ENCODE measurements at regions not wholly inside any gene's neighbourhood (a gene's known extent, or its start where the extent isn't known, plus 50 kb on each side); places are given as distances from the start of the nearest gene placed in this dataset.
"Not testable (repeated sequence)": the region's sequence is repeated elsewhere in the genome, so short reads cannot be mapped to it uniquely, and the experiment has no call there.

DNA sequence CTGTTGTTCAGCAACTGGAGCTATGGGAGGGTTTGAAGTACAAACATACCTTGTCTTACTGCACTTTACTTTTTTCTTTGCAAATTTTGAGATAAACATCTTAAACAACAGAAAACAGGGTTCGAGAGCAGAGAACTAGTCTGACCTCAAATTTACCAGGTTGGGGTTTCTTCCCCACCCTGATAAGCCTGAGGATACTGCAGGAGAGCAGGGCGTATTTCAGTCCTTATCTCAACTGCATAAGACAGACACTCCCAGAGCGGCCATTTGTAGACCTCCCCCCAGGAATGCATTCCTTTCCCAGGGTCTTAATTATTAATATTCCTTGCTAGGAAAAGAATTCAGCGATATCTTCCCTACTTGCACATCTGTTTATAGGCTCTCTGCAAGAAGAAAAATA is 242.1 kb upstream of the DDHD1 start:
- DNase-seq (ENCODE audit: low spot score); H3K27me3 Mint-ChIP-seq (ENCODE audit: insufficient read depth); H3K4me1 Mint-ChIP-seq (ENCODE audit: low read depth); H3K27ac Mint-ChIP-seq; intact Hi-C loops (cut with micrococcal nuclease); H3K36me3 Mint-ChIP-seq (ENCODE audit: low read depth); H3K4me3 Mint-ChIP-seq: not testable (repeated sequence)
- peaks cover 23% of the 10 kb centered on the region for H3K9me3 Mint-ChIP-seq

DNA sequence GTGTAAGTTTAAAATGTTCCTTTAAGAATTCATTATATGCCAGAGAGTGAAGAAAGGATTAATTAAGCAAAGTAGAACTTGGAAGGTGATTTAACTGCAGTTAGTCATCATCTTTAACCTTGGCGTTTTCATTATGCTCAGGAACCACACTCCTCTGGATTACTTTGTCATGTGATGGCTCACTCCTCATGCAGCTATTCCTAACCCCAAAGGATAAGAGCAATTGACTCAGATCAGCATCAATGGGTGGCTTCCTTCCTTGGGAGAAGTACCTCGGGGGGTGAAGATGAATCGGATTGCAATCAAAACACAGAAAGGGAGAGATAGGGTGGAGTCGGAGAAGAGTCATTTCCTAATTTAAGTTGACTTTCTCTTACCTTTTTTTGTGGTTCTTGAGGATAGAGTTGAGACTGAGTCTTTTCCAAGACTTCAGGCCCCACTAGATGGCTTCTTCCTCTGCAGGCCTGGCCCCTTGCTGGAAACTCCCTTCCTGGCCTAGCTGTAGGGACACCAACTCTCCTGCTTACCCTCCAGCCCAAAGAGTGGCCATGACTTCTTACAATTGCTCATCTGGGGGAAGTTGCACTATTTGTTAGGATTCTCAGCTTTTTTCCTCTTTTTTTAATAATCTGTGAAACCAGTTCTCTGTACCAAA is 238.6 kb upstream of the DDHD1 start:
- peaks cover 22% of the 10 kb centered on the region for H3K9me3 Mint-ChIP-seq
- intact Hi-C loops (cut with micrococcal nuclease) = no loop called here
- no peaks in the 10 kb centered on the region for H3K36me3 Mint-ChIP-seq (ENCODE audit: low read depth)
- H3K27me3 Mint-ChIP-seq (ENCODE audit: insufficient read depth) = no peaks in the 10 kb centered on the region
- H3K27ac Mint-ChIP-seq = no peak overlapping the region
- H3K4me3 Mint-ChIP-seq = no peak overlapping the region
- H3K4me1 Mint-ChIP-seq (ENCODE audit: low read depth) = no peaks in the 10 kb centered on the region
- no peak for DNase-seq (ENCODE audit: low spot score)

DNA sequence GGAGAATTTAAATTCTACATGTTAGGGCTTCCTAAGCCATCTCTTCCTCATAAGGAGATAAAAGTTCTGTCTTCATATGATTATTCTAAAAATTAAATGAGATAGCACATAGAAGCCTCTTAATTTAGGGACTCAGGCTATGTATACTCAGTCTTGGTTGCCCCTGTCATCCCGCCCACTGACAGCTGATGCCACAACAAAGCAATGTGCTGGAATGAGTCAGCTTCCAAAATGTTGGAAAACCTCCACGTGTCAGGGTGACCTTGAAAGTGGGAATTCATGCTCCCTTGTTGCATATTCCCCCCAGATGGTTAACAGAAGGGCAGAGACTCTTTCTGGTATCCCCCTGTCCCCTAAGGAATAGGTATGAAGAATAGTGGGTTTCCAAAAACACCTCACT is 238.0 kb upstream of the DDHD1 start:
- Mint-ChIP-seq H3K27me3 (ENCODE audit: insufficient read depth) (no peaks in the 10 kb centered on the region), H3K36me3 (ENCODE audit: low read depth) (no peaks in the 10 kb centered on the region), H3K9me3 (peaks cover 16% of the 10 kb centered on the region), H3K4me3 (no peak overlapping the region), H3K4me1 (ENCODE audit: low read depth) (no peaks in the 10 kb centered on the region), H3K27ac (no peak overlapping the region)
- intact Hi-C loops (cut with micrococcal nuclease) = no loop called here
- no peak for DNase-seq (ENCODE audit: low spot score)

DNA sequence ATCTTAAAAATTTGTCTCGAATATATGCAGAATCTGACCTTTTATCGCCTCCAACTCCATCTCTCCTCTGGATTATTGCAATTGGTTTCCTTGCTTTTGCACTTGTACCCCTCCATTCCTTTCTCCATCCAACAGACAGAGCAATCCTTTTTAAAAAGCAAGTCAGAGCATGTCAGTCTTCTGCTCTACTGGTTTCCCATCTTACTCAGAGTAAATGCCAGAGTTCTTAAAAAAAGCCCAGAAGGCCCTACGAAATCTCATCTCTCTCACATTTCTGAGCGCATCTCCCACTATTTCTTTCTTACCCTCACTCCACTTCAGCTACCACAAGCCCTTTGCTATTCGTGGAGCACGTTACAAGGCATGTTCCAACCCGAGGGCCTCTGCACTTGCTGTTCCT is 236.9 kb upstream of the DDHD1 start:
- Mint-ChIP-seq H3K4me1 (ENCODE audit: low read depth) (no peaks in the 10 kb centered on the region), H3K36me3 (ENCODE audit: low read depth) (no peaks in the 10 kb centered on the region), H3K4me3 (no peak overlapping the region), H3K27me3 (ENCODE audit: insufficient read depth) (no peaks in the 10 kb centered on the region), H3K27ac (no peak overlapping the region), H3K9me3 (peaks cover 10% of the 10 kb centered on the region)
- DNase-seq (ENCODE audit: low spot score) = no peak
- intact Hi-C loops (cut with micrococcal nuclease) = no loop called here

DNA sequence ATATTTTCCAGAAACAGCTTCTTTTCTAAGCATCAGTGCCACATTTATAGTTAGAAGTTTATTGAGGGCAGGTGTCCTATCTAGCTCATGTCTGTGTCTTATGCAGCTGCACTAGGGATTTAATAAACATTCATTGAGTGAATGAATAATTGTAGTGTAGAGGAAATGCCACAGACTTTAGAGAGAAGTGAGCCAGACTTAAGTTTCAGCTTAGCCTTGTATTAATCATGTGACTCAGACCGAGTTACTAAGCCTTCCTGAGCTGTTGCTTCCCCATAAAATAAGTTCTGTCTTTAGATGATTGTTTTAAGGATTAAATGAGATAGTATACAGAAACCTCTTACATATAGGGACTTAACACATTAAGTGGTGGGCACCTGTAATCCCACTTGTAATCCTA is 236.1 kb upstream of the DDHD1 start:
- Mint-ChIP-seq H3K4me3 (no peak overlapping the region), H3K36me3 (ENCODE audit: low read depth) (no peaks in the 10 kb centered on the region), H3K27me3 (ENCODE audit: insufficient read depth) (no peaks in the 10 kb centered on the region), H3K4me1 (ENCODE audit: low read depth) (no peaks in the 10 kb centered on the region), H3K9me3 (peaks cover 5% of the 10 kb centered on the region), H3K27ac (no peak overlapping the region)
- intact Hi-C loops (cut with micrococcal nuclease) = no loop called here
- DNase-seq (ENCODE audit: low spot score) = no peak

DNA sequence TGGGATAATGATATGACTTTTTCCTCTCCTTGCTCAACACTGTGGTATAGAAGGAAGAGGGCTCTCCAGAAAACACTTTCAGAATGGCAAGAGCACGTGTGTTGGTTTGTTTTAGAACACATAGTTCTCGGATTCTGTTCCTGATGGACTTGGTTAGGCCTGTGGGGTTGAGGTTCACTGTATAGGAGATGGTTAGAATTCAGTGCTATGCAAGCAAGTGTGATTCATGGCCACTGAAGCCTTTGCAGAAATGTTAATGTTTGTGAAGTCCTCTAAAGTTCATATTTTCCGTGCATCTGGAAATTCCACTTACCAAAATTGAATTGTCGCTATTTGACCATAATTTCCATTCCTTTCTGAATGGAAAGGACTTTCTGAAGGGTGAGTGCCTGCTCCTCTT is 233.2 kb upstream of the DDHD1 start:
- no peak overlapping the region for H3K27ac Mint-ChIP-seq
- no peak overlapping the region for H3K4me3 Mint-ChIP-seq
- no peaks in the 10 kb centered on the region for H3K9me3 Mint-ChIP-seq
- H3K27me3 Mint-ChIP-seq (ENCODE audit: insufficient read depth) = no peaks in the 10 kb centered on the region
- DNase-seq (ENCODE audit: low spot score) = no peak
- H3K36me3 Mint-ChIP-seq (ENCODE audit: low read depth) = no peaks in the 10 kb centered on the region
- H3K4me1 Mint-ChIP-seq (ENCODE audit: low read depth) = no peaks in the 10 kb centered on the region
- intact Hi-C loops (cut with micrococcal nuclease) = no loop called here

DNA sequence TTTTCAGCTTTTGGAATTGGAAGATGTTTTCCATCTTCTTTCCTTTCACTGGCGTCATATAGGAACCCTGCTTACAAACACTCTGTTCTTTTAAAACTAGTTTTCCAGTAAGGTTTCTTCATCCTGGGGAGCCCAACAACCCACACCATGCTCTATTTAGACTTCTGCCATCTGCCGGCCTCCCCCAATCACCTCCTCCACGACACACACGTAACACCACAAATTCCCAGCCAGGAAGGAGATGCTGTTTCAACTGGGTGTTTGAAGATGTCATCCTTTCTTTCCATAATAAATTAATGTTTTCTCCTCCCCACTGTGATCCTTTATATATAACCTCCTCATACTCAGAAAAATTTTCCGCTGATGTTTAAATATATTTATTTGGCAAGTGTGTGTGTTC is 231.4 kb upstream of the DDHD1 start:
- Mint-ChIP-seq H3K9me3 (no peaks in the 10 kb centered on the region), H3K4me3 (no peak overlapping the region), H3K4me1 (ENCODE audit: low read depth) (no peaks in the 10 kb centered on the region), H3K36me3 (ENCODE audit: low read depth) (no peaks in the 10 kb centered on the region), H3K27me3 (ENCODE audit: insufficient read depth) (no peaks in the 10 kb centered on the region), H3K27ac (no peak overlapping the region)
- no peak for DNase-seq (ENCODE audit: low spot score)
- intact Hi-C loops (cut with micrococcal nuclease) = no loop called here

DNA sequence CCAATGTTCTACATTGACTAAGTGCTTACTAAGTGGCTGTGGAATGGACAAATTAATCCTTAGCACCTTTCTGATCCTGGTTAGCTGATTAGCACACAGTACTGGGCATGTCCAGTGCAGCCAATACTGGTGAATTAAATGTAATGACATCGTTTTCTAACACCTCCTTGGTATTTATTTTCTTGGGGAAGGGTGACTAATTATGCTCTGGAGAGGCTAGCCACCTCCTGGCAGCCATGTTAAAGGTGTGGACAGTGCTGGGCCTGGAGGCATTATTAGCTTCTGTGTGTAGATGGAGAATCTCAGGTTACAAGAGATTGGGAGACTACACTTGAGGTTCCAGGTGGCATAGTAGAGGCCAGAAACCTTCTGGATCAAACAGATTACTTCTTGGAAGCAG is 230.9 kb upstream of the DDHD1 start:
- H3K4me1 Mint-ChIP-seq (ENCODE audit: low read depth) = no peaks in the 10 kb centered on the region
- H3K4me3 Mint-ChIP-seq = no peak overlapping the region
- no peaks in the 10 kb centered on the region for H3K27me3 Mint-ChIP-seq (ENCODE audit: insufficient read depth)
- intact Hi-C loops (cut with micrococcal nuclease) = no loop called here
- no peaks in the 10 kb centered on the region for H3K9me3 Mint-ChIP-seq
- H3K27ac Mint-ChIP-seq = no peak overlapping the region
- no peak for DNase-seq (ENCODE audit: low spot score)
- no peaks in the 10 kb centered on the region for H3K36me3 Mint-ChIP-seq (ENCODE audit: low read depth)

DNA sequence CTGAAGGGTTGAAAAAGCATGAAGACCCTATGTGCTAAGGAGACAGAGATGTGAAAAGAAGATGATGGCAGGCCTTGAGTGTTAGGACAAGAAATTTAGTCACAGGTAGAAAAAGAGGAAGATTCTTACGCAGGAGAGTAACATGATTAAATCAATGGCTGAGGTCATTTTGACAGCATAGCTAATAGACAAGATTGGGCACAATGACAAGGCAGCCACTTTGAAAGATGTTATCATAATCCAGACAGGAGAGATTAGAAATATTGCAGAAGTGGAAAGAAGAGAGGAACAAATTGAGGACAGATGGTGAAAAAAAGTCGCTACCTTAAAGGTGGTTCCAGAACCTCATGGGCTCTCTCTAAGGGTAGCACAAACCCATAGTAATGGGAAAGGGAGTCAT is 228.8 kb upstream of the DDHD1 start:
- Mint-ChIP-seq H3K9me3 (no peaks in the 10 kb centered on the region), H3K36me3 (ENCODE audit: low read depth) (no peaks in the 10 kb centered on the region), H3K4me1 (ENCODE audit: low read depth) (no peaks in the 10 kb centered on the region), H3K27ac (no peak overlapping the region), H3K4me3 (no peak overlapping the region), H3K27me3 (ENCODE audit: insufficient read depth) (no peaks in the 10 kb centered on the region)
- DNase-seq (ENCODE audit: low spot score) = no peak
- intact Hi-C loops (cut with micrococcal nuclease) = no loop called here

DNA sequence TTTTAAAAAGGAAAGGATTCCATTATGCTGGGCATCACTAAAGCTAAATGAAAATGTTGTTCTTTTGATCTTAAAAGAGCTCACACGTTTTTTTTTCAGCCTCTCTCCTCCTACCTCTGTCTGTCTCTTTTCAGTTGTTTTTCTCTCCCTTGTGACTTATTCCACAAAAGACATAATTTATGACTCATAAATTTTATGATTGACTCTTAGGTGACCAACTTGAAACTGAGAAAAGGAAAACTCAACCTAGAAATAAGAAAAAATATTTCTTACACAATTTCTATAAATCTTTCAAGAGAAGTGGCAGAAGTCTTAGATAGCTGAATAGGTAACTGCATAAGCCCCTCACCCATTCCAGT is 227.7 kb upstream of the DDHD1 start:
- intact Hi-C loops (cut with micrococcal nuclease) = no loop called here
- no peak overlapping the region for H3K4me3 Mint-ChIP-seq
- H3K9me3 Mint-ChIP-seq = no peaks in the 10 kb centered on the region
- no peaks in the 10 kb centered on the region for H3K27me3 Mint-ChIP-seq (ENCODE audit: insufficient read depth)
- H3K27ac Mint-ChIP-seq = no peak overlapping the region
- DNase-seq (ENCODE audit: low spot score) = no peak
- no peaks in the 10 kb centered on the region for H3K4me1 Mint-ChIP-seq (ENCODE audit: low read depth)
- H3K36me3 Mint-ChIP-seq (ENCODE audit: low read depth) = no peaks in the 10 kb centered on the region

DNA sequence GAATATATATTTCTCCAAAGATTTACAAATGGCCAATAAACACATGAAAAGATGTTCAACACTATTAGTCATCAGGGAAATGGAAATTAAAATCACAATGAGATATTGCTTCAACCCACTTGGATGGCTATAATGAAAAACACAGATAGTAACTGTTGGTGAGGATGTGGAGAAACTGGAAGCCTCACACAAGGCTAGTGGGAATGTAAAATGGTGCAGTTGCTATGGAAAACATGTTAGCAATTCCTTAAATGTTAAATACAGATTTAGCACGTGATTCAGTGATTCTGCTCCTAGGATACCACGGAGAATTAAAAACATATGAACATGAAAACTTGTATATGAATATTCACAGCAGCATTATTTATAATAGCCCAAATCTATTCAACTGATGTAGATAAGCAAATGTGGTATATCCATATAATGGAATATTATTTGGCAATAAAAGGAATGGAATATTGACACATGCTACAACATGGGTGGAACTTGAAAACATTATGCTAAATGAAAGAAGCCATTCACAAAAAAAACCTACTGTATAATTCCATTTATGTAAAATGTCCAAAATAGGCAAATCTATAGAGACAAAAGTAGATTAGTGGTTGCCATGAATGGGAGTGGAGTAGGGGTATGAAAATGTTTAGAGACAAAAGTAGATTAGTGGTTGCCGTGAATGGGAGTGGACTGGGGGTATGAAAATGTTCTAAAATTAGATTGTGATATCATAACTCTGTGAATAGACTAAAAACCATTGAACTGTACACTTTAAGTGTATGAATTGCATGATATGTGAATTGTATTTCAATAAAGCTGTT is 227.1 kb upstream of the DDHD1 start:
- H3K9me3 Mint-ChIP-seq = no peaks in the 10 kb centered on the region
- H3K4me1 Mint-ChIP-seq (ENCODE audit: low read depth) = no peaks in the 10 kb centered on the region
- intact Hi-C loops (cut with micrococcal nuclease) = no loop called here
- no peaks in the 10 kb centered on the region for H3K36me3 Mint-ChIP-seq (ENCODE audit: low read depth)
- H3K4me3 Mint-ChIP-seq = no peak overlapping the region
- no peak overlapping the region for H3K27ac Mint-ChIP-seq
- no peak for DNase-seq (ENCODE audit: low spot score)
- no peaks in the 10 kb centered on the region for H3K27me3 Mint-ChIP-seq (ENCODE audit: insufficient read depth)

DNA sequence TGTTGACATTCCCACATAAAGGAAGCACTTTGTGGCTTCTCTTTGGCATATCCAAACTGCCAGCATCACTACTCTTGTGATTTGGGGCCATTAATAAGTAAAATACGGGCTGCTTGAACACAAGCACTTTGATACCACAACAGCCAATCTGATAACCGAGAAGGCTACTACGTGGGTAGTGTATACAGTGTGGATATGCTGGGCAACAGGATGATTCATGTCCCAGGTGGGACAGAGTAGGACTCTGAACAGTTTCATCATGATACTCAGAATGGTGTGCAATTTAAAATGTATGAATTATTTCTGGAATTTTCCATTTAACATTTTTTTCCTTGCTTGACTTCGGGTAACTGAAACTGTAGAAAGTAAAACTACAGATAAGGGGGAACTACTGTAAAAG is 225.0 kb upstream of the DDHD1 start:
- Mint-ChIP-seq H3K9me3 (no peaks in the 10 kb centered on the region), H3K4me1 (ENCODE audit: low read depth) (no peaks in the 10 kb centered on the region), H3K4me3 (no peak overlapping the region), H3K36me3 (ENCODE audit: low read depth) (no peaks in the 10 kb centered on the region), H3K27me3 (ENCODE audit: insufficient read depth) (no peaks in the 10 kb centered on the region), H3K27ac (no peak overlapping the region)
- intact Hi-C loops (cut with micrococcal nuclease) = no loop called here
- DNase-seq (ENCODE audit: low spot score) = no peak

DNA sequence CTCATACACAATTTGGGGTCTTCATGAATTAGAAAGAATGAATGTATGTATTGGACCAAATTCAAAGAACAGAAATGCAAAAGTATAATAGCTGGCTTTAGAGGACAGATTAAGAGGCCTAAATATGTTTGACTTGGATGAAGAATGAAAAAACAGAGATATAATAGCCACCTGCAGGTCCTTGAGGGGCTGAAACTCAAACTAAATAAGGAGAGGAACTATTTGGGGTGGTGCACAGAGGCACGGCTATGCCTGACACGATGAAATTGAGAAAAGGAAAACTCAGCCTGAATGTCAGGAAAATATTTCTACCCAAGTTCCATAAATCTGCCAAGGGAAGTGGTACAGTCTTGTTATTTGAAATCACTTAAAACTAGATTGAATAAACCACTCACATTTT is 222.9 kb upstream of the DDHD1 start:
- intact Hi-C loops (cut with micrococcal nuclease) = no loop called here
- Mint-ChIP-seq H3K4me1 (ENCODE audit: low read depth) (no peaks in the 10 kb centered on the region), H3K27me3 (ENCODE audit: insufficient read depth) (no peaks in the 10 kb centered on the region), H3K36me3 (ENCODE audit: low read depth) (no peaks in the 10 kb centered on the region), H3K9me3 (no peaks in the 10 kb centered on the region), H3K27ac (no peak overlapping the region), H3K4me3 (no peak overlapping the region)
- no peak for DNase-seq (ENCODE audit: low spot score)

DNA sequence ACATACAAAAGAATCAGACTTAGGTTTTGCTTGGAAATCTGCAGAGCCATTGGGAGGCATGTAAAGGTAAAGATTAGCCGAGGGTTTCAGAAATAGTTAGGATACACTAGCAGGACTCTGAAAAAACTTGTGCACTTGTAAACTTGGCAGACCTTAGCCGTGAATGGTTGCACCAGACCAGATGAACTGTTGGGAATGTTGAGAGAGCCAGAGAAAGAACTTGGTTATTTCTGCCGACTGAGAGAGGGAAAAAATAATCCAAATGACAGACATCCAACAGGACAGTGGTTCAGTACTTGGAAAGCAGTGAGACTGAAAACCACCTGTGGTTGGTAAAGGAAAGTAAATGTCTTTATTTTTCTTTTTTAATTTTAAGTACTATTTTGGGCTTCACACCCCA is 222.5 kb upstream of the DDHD1 start:
- Mint-ChIP-seq H3K27ac (no peak overlapping the region), H3K27me3 (ENCODE audit: insufficient read depth) (no peaks in the 10 kb centered on the region), H3K4me3 (no peak overlapping the region), H3K36me3 (ENCODE audit: low read depth) (no peaks in the 10 kb centered on the region), H3K4me1 (ENCODE audit: low read depth) (no peaks in the 10 kb centered on the region), H3K9me3 (no peaks in the 10 kb centered on the region)
- no peak for DNase-seq (ENCODE audit: low spot score)
- intact Hi-C loops (cut with micrococcal nuclease) = no loop called here

Data from activated T-helper 1 cell treated with anti-CD3 and anti-CD28 coated beads, Interleukin-12 subunit alpha, Interleukin-12 subunit beta, Interleukin-2, Interleukin-4 antibody, amounts not matched to agents 30 ng/mL and 10 ng/mL and 1 ng/mL, durations not matched to agents 14 hours and 24 hours and 36 hours (primary cell).